Left colon (tissue), 2 donors: ENCODE measurements at regions not wholly inside any gene's neighbourhood (a gene's known extent, or its start where the extent isn't known, plus 50 kb on each side); places are given as distances from the start of the nearest gene placed in this dataset.

Experiments
- ATAC-seq: fragments of 200-7000 bp; cut with Tn5 transposase; one replicate; pipeline ENCODE4 v1.9.1; 2020; ENCODE audit warnings: mild to moderate bottlenecking, moderate library complexity
- DNase-seq, 2 donors: peaks; one replicate each; pipeline ENCODE4 v3.0.0-alpha.2; 2020
- intact Hi-C, 2 donors: fragments of 100-400 bp; cut with DNase I in 1 of 2; cut with micrococcal nuclease in 1 of 2; formaldehyde crosslinking; loops; one replicate each; pipeline versions ENCODE4 v1.11.2 to v1.14.0; 2022; cut with DNase I, micrococcal nuclease
- donor health status: DM: no; HTN: no; CAD: no.
- donor health status: DM: yes; HTN: yes; CAD: no.

DNA sequence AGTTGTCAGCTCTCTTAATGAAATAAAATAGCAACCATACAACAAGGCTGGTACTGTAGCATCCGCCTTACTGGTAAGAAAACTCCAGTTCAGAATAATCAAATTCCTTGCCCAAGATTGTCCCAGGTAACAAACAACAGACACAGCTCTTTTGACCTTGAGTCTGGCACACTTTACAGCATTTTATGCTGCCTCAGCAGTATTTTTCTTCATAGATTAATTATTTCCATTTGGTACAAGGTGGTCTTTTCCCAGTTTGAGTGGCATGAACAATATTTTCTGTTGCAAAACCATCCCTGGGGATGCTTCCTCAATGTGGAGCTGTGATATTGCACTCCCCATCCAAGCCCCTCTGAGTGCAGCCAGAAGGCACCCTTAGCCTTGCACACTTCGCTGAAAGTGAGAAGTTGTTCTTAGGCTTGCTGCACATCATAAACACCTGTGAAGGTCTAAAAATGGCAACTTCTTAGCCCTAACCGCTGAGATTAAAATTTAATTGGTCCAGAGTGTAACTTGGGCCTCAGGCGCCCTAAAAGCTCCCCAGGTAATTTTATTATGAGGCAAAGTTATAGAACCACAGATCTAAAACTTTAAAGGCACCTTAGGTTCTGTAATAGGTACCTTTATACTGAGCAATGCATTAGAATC lies 523.3 kb downstream of the CMPK2 start:
- intact Hi-C loops = no loop called here
- DNase-seq (no peak), ATAC-seq (no peak)

DNA sequence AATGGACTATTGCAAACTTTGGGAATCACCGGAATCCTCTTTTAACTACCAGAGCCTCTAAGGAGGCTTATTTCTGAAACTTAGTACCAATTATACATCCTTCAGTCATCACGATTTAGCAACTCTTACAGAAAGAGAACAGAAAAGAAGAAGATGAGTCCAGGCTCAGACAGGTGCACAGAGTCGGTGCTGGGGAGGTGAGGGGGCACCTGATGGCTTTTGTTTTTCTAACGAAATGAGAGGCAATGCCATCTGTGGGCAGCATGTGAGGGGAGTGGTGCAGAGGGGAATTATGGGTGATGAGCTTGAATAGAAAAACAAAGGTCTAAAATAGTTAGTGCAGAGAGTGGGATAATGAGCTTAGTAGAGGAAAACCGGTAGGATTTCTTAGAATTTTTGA lies 522.6 kb downstream of the CMPK2 start:
- ATAC-seq (no peak), DNase-seq (no peak)
- intact Hi-C loops = no loop called here

DNA sequence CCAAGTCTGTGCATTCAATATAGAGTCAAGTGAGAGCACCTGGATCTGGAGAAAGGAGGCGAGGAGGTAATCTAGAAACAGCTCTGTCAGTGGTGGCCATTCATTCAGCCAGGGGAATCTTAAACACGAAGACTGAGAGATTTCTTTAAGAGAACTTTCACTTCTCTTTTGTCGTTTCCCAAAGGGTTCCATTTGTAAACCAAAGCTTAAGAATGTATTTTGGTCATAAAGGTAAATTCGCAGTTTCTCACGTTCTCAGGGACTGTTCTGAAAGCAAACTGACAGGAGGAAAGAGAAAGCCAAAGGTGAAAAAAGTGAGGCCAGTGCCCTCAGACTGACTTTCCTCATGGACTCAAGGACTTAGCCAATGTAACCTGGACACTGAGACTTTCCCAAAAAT lies 513.5 kb downstream of the CMPK2 start:
- intact Hi-C loops = no loop called here
- no peak for ATAC-seq

DNA sequence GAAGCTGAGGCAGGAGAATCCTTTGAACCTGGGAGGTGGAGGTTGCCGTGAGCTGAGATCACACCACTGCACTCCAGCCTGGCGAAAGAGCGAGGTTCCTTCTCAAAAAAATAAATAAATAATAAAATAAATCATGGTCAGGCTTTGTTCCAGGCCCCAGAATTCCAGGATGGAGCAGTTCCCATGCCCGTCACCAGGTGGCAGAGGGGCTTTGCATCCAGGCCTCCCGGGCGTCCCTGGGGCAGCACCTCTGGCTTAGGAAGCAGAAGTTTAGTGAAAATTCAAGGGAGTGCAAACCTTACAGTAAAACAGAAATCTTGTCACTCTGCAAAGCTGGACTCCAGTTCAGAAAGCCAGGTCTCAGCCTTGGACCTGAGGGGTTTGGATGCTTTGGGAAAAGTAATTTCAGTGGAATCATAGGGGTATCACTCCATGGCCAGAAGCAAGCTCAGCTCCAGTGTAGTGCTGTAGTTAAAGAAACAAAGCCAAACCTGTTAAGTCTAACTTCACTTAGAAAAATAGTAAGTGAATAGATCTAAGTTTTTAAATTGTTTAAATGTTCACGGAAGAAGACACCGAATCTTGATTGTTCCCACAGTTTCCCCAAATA lies 512.7 kb downstream of the CMPK2 start:
- DNase-seq (peak; percentile 35 to 76), ATAC-seq (peak; percentile 99)
- intact Hi-C loops = no loop called here

More for the DNA sequence above, 513.5 kb downstream of the CMPK2 start:
- DNase-seq = no peak

DNA sequence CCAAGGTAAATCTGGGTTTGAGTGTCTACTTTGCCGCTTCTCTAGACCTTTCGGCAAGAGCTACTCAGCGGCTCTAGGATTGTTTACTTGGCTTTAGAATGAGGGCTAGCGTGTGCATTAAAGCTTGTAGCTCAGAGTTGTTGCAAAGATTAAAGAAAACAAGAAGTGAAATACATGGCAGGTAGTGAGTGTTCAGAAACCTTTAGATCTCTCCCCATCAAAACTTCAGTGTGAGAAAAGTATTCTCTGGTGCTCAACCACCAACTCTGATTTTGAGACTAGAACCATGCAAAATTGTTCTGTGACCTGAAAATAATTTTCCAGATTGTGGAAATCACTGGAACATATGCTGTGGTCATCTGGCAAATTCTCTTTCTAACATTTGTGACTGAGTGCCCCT lies 512.0 kb downstream of the CMPK2 start:
- ATAC-seq (no peak), DNase-seq (no peak)
- intact Hi-C loops = no loop called here

DNA sequence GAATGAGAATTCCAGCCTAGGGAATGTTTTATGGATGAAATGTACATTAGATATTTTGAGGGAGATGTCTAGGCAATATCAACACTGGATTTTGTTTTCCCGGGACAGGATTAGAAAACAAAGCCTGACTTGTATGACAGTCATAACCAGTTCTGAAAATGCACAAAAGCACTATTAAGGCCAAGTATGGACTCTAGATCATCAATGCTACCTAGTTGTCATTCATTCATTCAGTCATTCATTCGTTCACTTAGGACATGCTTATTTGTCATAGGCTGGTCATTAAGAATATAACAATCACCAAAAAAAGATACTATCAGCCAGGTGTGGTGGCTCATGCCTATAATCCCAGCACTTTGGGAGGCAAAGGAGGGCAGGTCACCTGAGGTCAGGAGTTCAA lies 511.2 kb downstream of the CMPK2 start:
- ATAC-seq = no peak
- intact Hi-C loops = no loop called here

DNA sequence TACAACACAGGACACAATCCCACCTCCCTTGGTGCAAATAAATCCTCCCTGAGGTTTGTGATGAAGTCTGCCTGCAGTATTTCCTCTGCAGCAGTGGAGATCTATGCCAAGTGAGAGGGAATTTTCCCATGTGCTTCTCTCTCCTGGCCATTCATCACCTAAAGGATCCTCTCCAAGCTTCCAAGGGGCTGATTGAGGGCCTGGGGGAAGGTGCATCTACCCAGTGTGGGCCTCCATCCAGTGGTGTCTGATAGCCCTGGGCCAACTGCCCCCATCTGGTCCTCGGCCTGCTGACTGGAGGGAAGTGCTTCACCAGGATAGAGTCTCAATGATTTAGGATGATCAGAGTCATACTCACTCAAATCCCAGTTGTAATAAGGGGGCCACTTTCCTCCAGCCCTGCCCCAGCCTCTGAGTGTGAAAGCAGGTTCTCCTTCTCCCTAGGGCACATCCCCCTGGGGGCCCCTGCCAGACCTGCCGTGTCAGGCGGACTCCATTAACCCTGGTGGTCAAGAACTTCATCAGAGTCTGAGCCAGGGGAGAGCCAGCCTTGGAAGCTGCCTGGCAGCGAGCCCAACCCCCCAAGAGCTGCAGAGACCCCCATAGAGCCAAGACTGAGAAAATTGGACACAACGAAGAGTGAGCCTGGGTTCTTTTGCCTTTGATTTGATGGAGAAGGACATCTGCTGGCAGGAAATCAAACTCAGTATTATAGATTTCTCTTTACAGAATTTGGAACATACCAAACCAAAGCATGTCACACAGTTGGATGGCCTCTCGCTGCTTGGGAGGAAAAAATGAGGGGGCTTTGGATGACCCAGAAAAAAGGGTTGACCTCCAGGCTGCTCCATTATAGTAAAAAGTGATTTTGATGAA lies 509.6 kb downstream of the CMPK2 start:
- no peak for ATAC-seq
- no peak for DNase-seq
- intact Hi-C loops = no loop called here

More for the DNA sequence above, 511.2 kb downstream of the CMPK2 start:
- no peak for DNase-seq

DNA sequence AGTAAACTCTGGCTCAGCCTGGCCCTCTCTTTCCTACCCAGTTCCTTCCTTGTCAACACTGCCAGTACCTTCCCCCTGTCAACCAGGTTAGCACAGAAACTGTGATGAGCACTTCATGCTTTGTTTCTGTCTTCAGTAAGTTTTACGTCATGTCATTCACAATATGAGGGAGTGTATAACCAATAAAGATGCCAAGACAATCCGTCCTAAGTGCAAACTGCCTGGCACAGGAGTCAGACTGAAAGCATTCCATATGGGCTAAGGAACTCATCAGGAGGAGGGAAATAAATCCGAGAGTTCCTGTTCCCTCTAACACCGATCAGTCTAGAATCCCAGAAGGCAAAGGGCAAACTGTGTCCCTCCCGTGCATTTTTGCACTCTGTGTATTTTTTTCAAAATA lies 507.2 kb downstream of the CMPK2 start:
- DNase-seq = peak in 1 of 2 donors; percentile 34
- peak; percentile 96 for ATAC-seq
- intact Hi-C loops = no loop called here

DNA sequence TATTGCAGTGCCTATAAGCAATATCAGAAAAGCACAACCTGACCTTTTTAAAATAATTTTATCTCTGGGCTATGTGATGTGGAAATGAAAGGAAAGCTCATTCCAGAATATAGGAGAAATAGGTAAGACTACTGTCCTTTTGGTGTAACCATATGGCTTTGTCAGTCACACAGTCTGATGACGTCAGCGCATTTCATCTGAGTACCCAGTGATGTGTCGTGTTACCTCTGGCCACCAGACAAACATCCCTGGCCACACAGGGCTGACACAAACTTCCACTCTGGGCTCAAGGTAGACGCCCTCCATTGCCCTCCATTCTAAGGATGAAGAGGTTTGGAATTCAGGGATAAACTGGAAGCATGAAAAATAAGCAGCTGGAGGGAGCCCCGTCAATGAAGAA lies 506.7 kb downstream of the CMPK2 start:
- intact Hi-C loops = no loop called here
- DNase-seq (no peak), ATAC-seq (no peak)

DNA sequence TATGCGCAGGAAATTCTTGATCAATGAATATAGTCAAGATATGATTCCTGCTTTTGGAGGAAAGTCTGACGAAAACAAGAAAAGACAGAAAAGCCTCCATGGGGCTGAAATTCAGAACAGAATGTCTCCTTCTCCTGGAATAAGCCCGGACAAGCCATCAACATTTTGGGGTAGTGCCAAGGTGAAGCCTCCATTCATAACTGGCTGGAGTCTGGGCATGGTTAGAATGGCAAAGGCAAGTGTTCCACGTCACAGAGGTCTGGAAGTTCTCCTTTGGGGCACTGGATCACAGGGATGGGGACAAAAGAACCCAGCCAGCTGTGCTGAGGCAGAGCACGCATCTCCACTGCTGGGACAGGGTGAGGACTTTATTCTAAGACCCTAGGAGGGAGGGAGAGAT lies 505.7 kb downstream of the CMPK2 start:
- intact Hi-C loops = no loop called here
- ATAC-seq = no peak
- no peak for DNase-seq

DNA sequence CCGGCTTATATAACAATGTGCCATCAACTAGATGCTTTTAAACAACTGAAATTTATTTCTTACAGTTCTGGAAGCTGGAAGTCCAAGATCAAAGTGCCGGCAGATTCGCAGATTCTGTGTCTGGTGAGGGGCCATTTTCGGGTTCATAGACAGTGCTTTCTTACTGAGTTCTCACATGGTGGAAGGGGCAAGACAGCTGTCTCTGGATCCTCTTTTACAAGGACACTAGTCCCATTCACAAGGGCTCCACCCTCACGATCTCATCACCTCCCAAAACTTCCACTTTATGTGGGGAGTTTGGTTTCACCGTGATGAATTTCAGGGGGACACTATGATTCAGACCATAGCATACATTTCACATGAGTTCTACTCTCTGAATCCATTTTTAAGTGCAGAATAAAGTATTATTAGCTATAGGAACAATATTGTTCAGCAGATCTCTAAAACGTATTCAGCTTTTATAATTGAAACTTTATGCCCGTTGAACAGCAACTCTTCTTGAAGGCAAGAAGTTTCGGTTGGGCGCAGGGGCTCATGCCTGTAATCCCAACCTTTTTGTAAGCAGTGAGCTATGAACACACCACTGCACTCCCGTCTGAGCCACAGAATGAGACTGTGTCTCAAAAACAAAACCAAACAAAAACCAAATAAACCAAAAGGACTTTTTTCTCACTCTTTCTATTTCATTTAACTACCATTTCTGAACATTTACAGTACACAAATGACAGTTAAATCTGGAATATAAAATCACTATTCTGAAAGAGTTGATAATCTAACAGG lies 502.8 kb downstream of the CMPK2 start:
- ATAC-seq = no peak
- intact Hi-C loops = no loop called here
- DNase-seq = no peak

DNA sequence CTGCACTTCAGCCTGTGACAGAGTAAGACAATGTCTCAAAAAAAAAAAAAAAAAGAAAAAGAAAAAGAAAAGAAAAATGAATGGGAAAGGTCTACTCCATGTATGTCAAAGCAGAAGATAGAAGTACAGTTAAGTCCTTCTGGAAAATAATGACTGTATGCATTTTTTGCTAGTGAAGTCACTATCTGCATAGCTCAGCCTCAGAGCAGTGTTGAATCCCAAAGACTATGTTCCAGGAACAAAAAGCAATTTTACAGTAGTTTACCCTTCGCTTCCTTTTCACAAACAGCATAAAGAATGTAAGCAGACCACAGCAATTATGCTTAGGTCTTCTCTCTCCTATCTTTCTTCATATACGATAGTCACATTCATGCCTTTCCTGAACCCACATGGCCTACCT lies 497.4 kb downstream of the CMPK2 start:
- ATAC-seq (no peak), DNase-seq (no peak)
- intact Hi-C loops = no loop called here

DNA sequence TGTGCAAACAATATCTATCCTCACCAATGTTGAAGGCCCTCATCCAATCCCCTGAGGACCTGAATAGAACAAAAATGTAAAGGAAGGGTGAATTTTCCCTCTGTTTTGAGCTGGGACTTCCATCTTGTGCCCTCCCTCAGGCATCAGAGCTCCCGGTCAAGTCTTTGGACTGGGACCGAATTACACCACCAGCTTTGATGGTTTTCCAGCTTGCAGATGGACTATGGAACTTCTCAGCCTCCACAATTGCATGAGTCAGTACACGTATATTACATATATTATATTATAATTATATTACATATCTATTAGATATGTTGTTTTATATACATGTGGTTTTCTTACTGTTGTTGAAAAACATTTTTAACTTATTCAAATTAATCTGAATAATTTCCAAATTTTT lies 496.4 kb downstream of the CMPK2 start:
- intact Hi-C loops = no loop called here
- DNase-seq (no peak), ATAC-seq (no peak)

DNA sequence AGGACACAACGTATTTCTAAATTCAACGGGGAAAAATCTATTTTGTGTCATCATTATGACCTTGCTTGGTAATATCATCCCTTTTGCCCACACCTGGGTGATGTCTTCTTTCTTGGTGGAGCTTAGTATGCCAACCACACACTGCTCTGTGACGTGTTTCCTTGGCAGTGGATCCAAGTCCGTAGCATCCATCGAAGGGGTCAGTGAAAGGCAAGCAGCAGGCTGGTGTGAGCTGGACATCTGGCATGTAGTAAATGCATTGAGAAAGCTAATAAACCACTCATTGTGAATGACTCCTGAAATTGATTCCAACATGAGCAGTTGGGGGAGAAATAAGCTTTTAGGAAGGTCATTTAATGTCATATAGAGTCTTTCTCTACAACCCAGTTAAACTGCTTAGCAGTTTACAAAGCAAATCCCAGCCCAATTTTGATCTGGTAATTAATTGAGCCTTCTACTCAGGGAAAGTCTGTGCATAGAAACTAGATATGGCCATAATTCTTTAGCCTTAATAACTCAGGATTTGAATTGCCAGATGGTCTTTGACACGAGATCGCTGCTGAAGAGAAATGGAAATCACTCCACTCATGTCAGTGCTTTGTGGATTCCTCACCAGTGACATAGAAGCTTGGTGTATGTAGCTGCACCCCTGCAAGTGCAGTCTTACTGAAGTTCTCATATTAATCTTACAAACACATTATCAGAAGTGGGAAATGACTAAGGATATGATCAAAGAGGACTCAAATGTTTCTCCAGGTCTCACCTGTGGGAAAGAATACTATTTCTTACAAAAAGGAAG lies 494.8 kb downstream of the CMPK2 start:
- ATAC-seq (no peak), DNase-seq (no peak)

DNA sequence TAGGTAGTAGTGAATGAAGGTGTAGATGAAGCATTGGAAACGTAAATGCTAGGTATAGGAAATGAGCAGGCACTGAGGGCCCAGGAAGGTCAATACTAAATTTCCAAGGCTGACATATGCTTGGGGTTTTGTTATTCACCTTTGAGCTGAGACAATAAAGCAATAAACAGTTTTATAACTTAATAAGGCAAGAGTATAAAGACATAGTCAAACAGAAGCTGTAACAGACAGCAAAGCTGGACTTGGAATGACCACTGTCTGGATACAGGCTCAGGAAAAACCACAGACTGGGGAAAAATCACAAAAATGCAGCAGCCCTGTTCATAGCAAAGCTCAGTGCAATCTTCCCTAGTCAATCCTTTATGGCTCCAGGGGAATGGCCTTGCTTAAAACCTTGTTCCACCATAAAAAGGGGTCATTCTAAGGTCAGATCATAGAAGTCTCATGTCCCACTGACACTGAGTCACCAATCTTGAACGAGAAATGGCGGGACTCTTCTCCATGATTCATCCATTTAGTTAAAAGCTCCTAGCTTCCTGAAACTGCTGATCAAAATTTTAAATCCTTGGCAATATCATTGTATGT lies 493.3 kb downstream of the CMPK2 start:
- DNase-seq = peak in 1 of 2 donors; percentile 44
- ATAC-seq = peak; percentile 93
- intact Hi-C loops = no loop called here

More for the DNA sequence above, 494.8 kb downstream of the CMPK2 start:
- intact Hi-C loops = no loop called here

DNA sequence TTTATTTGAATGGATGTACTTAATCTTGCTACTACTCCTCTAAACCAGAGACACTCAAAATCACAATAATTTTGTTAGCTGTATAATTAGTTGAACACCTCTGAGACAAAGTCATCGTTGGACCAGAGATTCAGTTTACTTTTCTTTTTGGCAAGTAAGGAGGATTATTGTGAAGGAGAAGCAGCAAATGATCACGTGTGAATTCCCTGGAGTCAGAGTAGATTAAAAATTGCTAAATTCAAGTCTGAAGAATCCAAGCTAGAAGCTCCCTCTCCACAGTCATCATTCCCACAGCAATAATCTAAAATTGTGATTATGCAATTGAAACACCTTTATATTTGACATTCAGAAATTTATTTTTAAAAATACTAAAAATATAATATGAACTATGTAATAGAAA lies 484.4 kb downstream of the CMPK2 start:
- no peak for ATAC-seq
- no peak for DNase-seq
- intact Hi-C loops = no loop called here

DNA sequence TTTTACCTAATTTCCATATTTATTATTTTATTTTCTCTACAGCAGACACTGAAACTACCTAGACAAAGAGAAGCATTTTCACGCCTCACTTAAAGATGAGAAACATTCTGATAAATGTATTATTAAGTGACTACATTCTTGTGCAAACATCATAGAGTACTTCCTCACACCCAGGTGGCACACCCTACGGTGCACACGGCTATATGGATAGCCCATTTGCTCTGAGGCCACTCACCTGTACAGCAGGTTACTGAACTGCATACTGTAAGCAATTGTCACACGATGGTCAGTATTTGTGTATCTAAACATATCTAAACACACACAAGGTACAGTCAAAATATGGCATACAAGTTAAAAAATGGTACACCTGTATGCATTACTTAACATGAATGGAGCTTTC lies 481.4 kb downstream of the CMPK2 start:
- intact Hi-C loops = no loop called here
- DNase-seq = peak in 1 of 2 donors; percentile 19
- peak; percentile 98 for ATAC-seq

DNA sequence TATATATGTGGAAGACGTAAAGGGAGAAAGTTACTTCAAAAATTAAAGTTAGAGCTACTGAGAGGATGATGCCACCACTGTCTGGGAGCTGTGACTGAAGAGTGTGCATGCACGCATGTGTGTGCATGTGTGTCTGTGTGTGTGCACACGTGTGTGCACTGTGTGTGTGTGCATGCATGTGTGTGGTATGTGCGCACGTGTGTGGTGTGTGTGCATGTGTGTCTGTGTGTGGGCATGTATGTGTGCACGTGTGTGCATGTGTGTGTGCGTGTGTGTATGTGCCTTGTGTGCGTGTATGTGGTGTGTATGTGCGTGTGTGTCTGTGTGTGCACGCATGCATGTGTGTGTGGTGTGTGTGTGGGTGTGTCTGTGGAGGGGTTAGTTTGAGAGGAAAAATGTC lies 473.4 kb downstream of the CMPK2 start:
- no peak for ATAC-seq
- intact Hi-C loops = no loop called here

More for the DNA sequence above, 473.4 kb downstream of the CMPK2 start:
- DNase-seq = no peak
